ENCODE measurements at regions not wholly inside any gene's neighbourhood (a gene's known extent, or its start where the extent isn't known, plus 50 kb on each side); places are given as distances from the start of the nearest gene placed in this dataset.
A peak's percentile ranks its signal among the peaks of the same experiment; 100 is the strongest.

- no peak overlapping the region for H3K4me3 ChIP-seq (ENCODE audit: control insufficient read depth, low read depth, low read length)
- TF ChIP-seq CTCF (conservative IDR thresholded peaks at IDR 0.05; ENCODE audit: control insufficient read depth, insufficient read depth, low read depth, low read length): no peak
- no peak for DNase-seq (ENCODE audit: low read depth)
Measured at GRCh38 chr9:113664181-113664875, 200.8 kb downstream of the RGS3 start.

DNA sequence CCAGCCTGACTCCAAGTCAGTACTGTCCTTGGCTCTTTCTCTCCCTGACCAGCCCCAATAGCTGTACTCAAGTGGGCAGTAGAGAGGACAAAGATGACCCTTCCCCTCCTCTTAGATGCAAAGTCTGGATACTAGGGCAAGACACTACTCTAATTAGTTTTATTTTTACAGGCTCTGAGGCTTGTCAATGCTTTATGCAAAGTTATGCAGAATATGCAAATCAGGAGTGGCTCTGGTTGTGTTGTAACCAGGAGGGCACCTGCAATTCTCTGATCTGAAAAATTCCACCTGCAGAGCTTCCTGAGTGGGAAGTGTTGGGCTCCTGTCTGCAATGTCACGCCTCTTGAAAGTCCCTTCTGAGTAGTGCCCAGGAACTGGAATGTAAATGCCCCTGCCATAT lies 201.5 kb downstream of the RGS3 start:
- no peak for DNase-seq (ENCODE audit: low read depth)
- TF ChIP-seq CTCF (conservative IDR thresholded peaks at IDR 0.05; ENCODE audit: control insufficient read depth, insufficient read depth, low read depth, low read length): no peak
- H3K4me3 ChIP-seq (ENCODE audit: control insufficient read depth, low read depth, low read length): no peak overlapping the region

DNA sequence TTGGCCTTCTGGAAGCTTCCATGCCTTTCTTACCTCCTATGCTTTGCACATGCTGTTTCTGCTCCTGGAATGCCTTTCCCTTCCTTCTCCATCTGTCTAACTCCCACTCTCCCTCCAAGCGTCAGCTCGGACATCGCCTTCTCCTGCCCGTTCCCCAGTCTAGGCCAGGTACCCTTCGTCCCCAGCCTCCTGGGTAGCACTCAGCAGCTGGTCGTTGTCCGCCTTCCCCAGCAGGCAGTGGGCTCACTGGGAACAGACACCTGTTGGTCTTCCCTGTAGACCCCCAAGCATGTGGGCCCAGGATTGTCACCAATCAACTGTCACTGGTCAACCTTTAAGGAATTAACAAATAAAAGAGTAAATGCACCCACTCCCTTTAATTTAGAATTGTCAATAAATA lies 202.2 kb downstream of the RGS3 start:
- no peak for DNase-seq (ENCODE audit: low read depth)

GRCh38 chr9:113668061-113668460 lies 204.5 kb downstream of the RGS3 start:
- peak; percentile 84 for DNase-seq (ENCODE audit: low read depth)
- no peak for TF ChIP-seq CTCF (conservative IDR thresholded peaks at IDR 0.05; ENCODE audit: control insufficient read depth, insufficient read depth, low read depth, low read length)
- H3K4me3 ChIP-seq (ENCODE audit: control insufficient read depth, low read depth, low read length): no peak overlapping the region

More for the DNA sequence above, 202.2 kb downstream of the RGS3 start:
- no peak overlapping the region for H3K4me3 ChIP-seq (ENCODE audit: control insufficient read depth, low read depth, low read length)
- TF ChIP-seq CTCF (conservative IDR thresholded peaks at IDR 0.05; ENCODE audit: control insufficient read depth, insufficient read depth, low read depth, low read length): no peak

DNA sequence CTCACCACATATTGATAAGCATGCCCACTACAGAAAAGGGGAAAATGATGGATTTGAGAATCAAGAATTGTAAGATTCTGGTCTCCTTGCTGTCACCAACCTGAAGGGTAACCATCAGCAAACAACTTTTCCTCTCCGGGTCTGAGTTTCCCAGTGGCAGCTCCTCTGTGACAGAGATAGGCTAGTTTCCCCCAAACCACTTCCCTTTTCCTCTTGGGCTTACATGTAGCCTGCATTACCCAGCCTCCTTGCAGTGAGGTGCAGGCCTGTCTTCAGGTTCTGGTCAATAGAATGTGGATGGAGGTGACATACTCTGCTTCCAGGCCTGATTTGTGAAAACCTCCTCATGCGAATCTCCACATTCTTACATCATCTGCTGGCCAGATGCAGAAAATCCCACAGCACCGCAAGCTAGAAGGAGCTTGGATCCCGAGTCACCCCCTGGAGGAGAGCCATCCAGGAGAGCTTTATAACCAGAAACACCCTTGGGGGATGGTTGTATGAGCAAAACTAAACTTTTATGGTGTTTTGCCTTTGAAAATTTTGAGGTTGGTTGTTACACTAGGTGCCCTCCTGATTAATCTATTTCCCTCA lies 206.1 kb downstream of the RGS3 start:
- H3K4me3 ChIP-seq (ENCODE audit: control insufficient read depth, low read depth, low read length): no peak overlapping the region
- peak; percentile 92 for DNase-seq (ENCODE audit: low read depth)
- no peak for TF ChIP-seq CTCF (conservative IDR thresholded peaks at IDR 0.05; ENCODE audit: control insufficient read depth, insufficient read depth, low read depth, low read length)

DNA sequence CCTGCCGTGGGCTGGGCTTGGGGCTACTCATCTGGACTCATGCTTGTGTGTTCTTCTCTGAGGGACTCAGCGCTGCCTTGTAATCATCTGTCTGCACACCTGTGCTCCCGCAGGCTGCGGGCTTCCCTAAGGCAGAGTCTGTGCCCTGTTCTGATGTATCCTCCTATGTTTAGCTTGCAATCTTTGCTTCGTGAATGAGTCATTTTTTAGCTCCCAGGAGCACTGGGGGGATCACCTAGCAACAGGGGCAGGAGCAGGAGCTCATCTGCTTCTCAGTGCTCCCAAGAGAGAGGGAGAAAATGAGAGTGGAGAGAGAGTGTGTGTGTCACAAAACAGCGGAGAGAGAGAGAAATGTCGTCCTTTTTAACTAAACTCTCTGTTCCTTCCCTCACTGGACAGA lies 202.4 kb upstream of the ZNF618 start:
- DNase-seq (ENCODE audit: low read depth): peak; percentile 52
- no peak for TF ChIP-seq CTCF (conservative IDR thresholded peaks at IDR 0.05; ENCODE audit: control insufficient read depth, insufficient read depth, low read depth, low read length)
- H3K4me3 ChIP-seq (ENCODE audit: control insufficient read depth, low read depth, low read length): no peak overlapping the region
